GM12865 (cell line): ENCODE measurements at regions not wholly inside any gene's neighbourhood (a gene's known extent, or its start where the extent isn't known, plus 50 kb on each side); places are given as distances from the start of the nearest gene placed in this dataset.

Source experiments
- DNase-seq: peaks from one replicate; pipeline ENCODE4 v3.0.0; 2010; ENCODE audit warnings: low read depth
- H3K4me3 ChIP-seq: 2 replicates; pipeline ENCODE4 v1.5.1; 2011; ENCODE audit warnings: mild to moderate bottlenecking, low read depth, low read length, control low read depth
- TF ChIP-seq, protein P1 (sequence below): IDR thresholded peaks from 2 replicates; pipeline ENCODE4 v1.5.1; 2011; ENCODE audit warnings: low read length, control low read depth, low read depth, inconsistent platforms; ENCODE audit not compliant: insufficient read depth; ENCODE audit errors: missing control alignments

DNA sequence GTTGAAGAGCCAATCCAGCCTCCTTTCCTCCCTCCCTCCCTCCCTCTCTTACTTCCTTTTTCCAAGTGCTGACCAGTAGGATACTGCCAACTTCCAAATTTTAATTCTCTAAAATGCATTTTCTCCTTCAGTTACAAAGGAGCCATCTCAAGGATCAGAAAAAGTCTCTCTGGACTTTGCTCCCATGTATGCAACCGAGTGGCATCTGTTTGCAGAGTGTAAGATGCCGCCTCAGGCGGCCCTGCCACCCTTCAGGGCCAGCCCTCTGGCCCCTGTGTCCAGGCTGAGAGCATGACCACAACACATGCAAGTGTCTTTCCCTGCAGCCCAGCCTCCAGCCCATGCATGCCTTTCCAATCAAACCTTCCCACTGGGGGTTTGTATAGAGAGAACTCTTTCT lies 205.3 kb upstream of the RAB4A start:
- DNase-seq, result no peak
- TF ChIP-seq, protein P1, sequence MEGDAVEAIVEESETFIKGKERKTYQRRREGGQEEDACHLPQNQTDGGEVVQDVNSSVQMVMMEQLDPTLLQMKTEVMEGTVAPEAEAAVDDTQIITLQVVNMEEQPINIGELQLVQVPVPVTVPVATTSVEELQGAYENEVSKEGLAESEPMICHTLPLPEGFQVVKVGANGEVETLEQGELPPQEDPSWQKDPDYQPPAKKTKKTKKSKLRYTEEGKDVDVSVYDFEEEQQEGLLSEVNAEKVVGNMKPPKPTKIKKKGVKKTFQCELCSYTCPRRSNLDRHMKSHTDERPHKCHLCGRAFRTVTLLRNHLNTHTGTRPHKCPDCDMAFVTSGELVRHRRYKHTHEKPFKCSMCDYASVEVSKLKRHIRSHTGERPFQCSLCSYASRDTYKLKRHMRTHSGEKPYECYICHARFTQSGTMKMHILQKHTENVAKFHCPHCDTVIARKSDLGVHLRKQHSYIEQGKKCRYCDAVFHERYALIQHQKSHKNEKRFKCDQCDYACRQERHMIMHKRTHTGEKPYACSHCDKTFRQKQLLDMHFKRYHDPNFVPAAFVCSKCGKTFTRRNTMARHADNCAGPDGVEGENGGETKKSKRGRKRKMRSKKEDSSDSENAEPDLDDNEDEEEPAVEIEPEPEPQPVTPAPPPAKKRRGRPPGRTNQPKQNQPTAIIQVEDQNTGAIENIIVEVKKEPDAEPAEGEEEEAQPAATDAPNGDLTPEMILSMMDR, result no peak
- H3K4me3 ChIP-seq, result no peak overlapping the region

DNA sequence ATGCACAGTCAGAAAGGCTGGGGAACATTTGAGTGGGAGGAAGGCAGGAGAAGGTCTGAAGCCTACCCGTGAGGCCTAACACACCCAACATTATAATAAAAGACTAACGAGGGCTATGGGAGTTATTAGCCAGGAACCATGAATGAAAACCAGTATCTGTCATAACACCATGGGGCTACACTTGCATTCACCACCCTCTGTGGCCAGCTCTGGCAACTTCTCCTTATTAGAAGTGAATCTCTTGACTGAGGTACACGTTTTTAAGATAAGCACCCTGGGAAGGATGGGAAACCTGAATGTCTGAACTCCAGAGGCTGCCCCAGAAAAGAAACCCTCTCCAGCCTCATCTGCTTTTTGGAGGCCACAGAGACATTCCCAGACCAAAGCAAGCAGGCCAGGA lies 204.3 kb upstream of the RAB4A start:
- DNase-seq, result no peak
- H3K4me3 ChIP-seq, result no peak overlapping the region
- TF ChIP-seq, protein P1, result no peak

DNA sequence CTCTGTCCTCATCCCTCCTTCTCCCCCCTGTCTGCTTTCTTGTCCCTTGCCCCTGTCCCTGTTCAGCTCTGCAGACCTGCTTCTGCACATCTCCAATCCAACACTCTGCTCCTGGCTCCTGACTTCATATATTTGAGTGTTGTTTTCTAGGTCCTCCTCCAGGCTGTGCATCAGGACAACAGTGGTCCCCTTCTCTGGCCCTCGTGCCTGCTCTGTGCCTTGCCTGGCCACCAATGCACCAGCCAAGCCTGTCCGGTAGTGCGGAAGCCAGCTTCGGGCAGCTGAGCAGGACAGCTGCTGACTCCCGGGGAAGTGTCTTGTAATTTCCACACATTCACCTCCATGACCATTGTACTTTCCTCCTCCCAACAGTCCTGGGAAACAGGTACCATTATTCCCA lies 203.4 kb upstream of the RAB4A start:
- no peak overlapping the region for H3K4me3 ChIP-seq
- TF ChIP-seq, protein P1, result no peak
- DNase-seq, result no peak

DNA sequence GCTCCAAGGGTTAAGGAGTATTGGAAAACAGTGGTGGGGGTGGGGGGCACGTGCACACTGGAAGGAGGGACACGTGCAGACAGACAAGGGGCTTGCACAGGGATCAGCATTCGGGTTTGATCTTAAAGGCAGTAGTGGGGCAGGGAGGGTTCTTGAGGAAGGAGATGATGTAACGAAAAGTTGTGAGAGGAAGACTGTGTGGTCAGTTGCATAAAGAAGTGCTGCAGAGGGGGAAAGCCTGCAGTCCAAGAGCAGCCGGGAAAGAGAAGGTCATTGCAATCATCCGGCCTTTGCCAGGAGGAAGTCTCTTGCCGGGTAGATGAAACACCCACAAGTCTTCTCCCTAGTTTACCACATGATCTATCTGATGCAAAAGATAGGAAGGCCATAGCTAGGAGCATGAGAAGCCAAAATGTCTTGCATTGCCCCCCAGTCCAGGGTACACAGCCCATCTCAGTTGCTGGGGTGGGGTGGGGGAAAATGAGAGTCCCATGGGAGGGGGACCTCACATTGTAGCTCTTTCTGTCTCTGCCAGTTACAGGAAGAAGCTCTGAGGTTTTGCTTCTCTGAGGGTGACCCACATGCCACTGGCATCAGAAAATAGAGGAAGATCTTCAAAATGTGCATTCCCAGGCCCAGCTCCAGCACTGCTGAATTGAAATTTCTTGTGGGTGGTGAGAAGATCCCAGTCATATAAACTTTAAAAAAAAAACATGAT lies 202.5 kb upstream of the RAB4A start:
- no peak for DNase-seq
- no peak overlapping the region for H3K4me3 ChIP-seq
- TF ChIP-seq, protein P1, result no peak

DNA sequence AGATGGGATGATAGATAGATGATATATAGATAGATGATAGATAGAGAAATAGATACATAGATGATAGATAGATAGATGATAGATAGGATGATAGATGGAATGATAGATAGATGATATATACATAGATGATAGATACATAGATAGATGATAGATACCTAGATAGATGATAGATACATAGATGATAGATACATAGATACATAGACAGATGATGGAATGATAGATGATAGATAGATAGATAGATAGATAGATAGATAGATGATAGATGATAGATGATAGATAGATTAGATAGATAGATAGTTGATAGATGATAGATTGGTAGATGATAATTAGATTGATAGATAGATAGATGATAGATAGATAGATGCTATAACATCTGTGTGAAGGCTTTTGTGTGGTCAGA lies 201.7 kb upstream of the RAB4A start:
- no peak for DNase-seq
- TF ChIP-seq, protein P1, result no peak
- no peak overlapping the region for H3K4me3 ChIP-seq

DNA sequence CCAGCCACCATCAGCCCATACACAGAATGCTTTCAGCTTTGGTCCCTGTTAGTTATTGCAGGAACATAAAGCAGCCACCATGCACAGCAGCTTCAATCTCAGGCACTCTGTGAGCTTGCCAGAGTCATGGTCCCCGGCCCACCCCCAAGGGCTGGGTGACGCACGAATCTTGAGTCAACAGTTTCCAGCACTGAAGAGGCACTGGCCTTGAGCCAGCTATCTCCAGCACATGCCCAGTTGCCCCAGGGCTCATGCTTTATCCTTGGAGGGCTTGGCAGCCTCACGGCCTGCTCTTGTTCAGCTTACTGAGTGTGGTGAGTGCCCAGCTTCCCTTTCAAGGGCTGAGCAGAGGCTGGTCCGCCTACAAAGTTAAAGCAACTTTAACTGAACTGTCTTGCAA lies 200.7 kb upstream of the RAB4A start:
- TF ChIP-seq, protein P1, result no peak
- DNase-seq, result no peak
- no peak overlapping the region for H3K4me3 ChIP-seq

DNA sequence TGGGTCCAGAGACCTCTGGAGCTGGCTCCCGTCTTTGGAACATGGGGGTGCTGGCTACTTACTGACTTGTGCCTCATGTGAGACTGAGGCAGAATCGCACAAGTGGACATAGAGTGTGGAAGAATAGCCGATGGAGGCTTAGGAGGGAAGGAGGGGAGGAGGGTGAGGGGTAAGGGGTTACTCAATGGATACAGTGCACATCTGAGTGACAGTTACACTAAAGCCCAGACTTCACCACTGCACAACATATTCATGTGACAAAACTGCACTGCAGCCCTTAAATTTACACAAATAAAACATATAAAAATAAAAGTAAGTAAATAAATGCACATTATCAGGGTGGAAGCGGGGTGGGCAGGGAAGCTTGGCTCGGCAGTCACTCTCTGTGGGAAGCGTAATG lies 197.7 kb upstream of the RAB4A start:
- TF ChIP-seq, protein P1, result no peak
- DNase-seq, result no peak

More for the DNA sequence above, 197.7 kb upstream of the RAB4A start:
- H3K4me3 ChIP-seq, result no peak overlapping the region
